ENCODE measurements at regions not wholly inside any gene's neighbourhood (a gene's known extent, or its start where the extent isn't known, plus 50 kb on each side); places are given as distances from the start of the nearest gene placed in this dataset.

DNA sequence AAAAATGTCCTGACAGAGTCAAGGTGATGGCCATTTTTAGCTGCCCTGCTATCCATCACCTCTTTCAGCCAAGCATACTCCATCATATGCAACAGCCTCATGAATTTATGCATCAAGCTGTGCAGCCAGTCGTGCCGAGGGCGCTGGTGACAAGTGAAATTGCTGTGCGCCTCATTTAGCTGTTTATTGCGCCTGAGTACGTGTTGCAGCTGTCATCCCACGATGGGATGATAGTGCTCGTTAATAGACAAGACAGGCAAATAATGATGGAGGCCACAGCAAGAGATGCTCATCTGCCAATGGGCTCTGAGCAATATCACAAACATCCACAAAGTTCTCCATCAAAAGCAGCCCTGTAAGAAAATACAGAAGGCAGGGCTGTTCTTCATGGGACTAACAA, 562.3 kb upstream of the POU3F2 start:
- no peak for DNase-seq (ENCODE audit: low read depth)
- TF ChIP-seq, protein P1, sequence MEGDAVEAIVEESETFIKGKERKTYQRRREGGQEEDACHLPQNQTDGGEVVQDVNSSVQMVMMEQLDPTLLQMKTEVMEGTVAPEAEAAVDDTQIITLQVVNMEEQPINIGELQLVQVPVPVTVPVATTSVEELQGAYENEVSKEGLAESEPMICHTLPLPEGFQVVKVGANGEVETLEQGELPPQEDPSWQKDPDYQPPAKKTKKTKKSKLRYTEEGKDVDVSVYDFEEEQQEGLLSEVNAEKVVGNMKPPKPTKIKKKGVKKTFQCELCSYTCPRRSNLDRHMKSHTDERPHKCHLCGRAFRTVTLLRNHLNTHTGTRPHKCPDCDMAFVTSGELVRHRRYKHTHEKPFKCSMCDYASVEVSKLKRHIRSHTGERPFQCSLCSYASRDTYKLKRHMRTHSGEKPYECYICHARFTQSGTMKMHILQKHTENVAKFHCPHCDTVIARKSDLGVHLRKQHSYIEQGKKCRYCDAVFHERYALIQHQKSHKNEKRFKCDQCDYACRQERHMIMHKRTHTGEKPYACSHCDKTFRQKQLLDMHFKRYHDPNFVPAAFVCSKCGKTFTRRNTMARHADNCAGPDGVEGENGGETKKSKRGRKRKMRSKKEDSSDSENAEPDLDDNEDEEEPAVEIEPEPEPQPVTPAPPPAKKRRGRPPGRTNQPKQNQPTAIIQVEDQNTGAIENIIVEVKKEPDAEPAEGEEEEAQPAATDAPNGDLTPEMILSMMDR (conservative IDR thresholded peaks at IDR 0.05; ENCODE audit: low read depth, low read length), result no peak
- H3K4me3 ChIP-seq (ENCODE audit: low read depth, low read length), result no peak overlapping the region

DNA sequence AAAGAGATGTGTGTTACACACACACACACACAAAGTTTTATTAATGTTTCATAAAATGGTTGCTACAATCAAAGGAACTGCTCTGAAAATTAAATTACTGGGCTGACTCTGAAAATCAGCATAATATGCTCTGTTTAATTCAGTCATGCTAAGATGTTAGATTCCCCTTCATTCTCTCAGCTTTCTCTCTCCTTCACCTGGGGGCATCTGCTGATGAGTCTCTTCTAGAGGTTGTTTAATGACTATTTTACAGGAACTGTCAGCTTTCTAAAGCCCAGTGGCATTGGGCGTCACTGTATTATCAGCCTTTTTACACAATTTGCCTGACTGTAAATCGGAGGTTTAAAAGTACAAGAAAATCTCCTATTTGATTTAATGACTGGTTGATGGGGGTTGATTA, 559.7 kb upstream of the POU3F2 start:
- TF ChIP-seq, protein P1 (conservative IDR thresholded peaks at IDR 0.05; ENCODE audit: low read depth, low read length), result no peak
- DNase-seq (ENCODE audit: low read depth), result no peak
- H3K4me3 ChIP-seq (ENCODE audit: low read depth, low read length), result no peak overlapping the region

DNA sequence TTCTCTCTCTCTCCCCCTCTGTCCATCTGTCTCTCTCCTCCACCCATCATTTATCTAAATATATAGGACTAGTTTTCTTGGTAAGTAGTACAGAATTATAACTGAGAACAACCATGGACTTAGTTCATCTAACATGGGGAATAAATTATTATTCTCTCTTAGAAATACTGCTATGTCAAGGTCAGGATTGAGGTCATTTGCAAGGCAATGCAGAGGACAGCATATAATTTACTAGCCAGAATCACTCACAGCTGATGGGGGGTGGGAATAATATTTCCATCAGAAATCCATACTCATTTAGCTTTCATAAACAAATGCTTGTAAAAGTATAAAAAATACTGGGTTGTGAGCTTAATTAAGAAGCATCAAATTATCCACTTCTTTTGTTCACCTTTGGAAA, 553.9 kb upstream of the POU3F2 start:
- no peak for DNase-seq (ENCODE audit: low read depth)
- H3K4me3 ChIP-seq (ENCODE audit: low read depth, low read length), result no peak overlapping the region
- TF ChIP-seq, protein P1 (conservative IDR thresholded peaks at IDR 0.05; ENCODE audit: low read depth, low read length), result no peak

DNA sequence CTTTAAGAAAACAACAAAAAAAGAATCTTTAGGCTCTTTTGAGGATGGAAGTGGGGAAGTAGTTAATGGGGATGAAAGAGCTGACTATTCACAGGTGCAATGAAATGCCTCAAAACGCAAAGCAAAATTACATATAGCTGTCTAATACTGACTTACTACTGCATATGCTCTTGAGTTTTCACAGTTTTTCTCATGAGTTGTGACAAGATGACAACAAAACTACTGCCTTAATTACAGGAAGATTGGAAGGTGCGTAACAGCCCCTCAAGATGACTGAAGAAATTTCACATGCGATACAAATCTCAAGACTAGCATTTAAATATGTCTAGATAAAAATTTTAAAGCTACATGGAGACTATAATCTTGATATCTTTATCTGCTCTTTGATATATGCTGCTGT, 547.8 kb upstream of the POU3F2 start:
- no peak overlapping the region for H3K4me3 ChIP-seq (ENCODE audit: low read depth, low read length)
- TF ChIP-seq, protein P1 (conservative IDR thresholded peaks at IDR 0.05; ENCODE audit: low read depth, low read length), result no peak
- DNase-seq (ENCODE audit: low read depth), result no peak

DNA sequence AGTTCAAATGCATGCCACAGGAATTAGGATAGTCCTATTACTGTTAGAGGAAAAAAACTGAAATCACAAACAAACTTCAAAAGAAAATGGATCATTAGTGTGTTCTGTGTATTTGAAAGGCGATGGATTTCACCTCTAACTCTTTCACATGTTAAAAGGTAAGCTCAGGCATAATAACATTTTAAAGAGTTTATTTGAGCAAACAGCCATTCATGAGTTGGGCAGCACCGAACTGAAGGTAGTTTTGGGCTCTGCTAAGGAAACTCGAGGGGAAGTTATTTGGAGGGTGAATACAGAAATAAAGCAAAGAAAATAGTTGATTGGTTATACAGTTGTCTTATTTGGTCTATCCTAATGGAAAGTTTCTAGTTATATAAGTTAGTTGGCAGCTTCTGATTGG, 546.5 kb upstream of the POU3F2 start:
- H3K4me3 ChIP-seq (ENCODE audit: low read depth, low read length), result no peak overlapping the region
- TF ChIP-seq, protein P1 (conservative IDR thresholded peaks at IDR 0.05; ENCODE audit: low read depth, low read length), result no peak
- no peak for DNase-seq (ENCODE audit: low read depth)

DNA sequence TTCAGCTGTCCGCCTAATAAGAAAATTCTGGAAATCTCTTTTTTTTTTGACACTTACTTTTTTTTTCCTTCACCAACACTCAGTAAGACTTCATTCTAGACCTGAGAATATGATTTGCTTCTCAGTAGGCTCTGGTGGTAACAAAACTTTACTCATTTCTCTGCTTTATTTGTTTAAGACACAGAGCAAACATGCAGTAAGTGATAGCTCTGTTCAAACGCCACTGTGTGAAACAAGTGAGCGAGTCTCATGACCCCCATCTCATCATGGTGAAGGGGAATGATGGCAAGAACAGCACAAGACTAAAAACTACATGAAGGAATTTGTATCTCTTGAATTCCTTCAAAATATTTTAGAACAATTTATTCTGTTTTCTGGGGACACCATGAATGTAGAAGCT, 541.6 kb upstream of the POU3F2 start:
- TF ChIP-seq, protein P1 (conservative IDR thresholded peaks at IDR 0.05; ENCODE audit: low read depth, low read length), result no peak
- no peak overlapping the region for H3K4me3 ChIP-seq (ENCODE audit: low read depth, low read length)
- no peak for DNase-seq (ENCODE audit: low read depth)

DNA sequence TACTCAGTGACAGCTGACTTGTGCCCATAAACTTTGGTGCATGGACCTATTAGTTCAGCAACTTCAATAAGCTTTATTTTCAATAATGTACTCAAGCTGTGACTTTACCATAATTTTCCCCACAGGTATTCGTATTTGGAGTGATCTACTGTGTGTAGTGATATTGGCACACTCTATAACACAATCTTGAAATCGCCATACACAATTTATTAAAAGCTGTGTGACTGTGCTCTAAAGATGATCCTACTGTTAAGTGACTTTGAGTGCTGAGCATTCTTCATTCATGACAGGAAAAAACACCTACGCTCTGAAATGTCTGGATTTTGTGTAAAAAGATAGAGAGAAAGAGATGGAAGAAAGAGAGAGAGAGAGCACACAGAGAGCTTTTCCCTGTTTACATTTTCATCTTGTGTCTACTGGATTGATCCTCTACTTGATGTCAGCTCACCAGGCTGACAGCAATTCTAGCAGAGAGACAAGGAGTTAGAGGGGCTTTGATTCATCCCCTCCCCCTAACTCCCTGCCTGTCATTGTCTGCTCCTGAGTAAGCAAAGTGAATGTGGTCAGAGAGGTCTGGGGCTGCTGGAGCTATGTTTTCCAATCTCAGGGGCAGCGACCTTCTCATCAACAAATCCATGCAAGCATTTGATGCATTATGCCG, 538.7 kb upstream of the POU3F2 start:
- H3K4me3 ChIP-seq (ENCODE audit: low read depth, low read length), result no peak overlapping the region
- TF ChIP-seq, protein P1 (conservative IDR thresholded peaks at IDR 0.05; ENCODE audit: low read depth, low read length), result no peak
- DNase-seq (ENCODE audit: low read depth), result no peak

Data from epithelial cell of proximal tubule (primary cell).